ENCODE measurements at regions not wholly inside any gene's neighbourhood (a gene's known extent, or its start where the extent isn't known, plus 50 kb on each side); places are given as distances from the start of the nearest gene placed in this dataset.

- TF ChIP-seq CTCF (IDR thresholded peaks at IDR 0.05; ENCODE audit: poor library complexity) (no peak), EZH2 (IDR thresholded peaks at IDR 0.05; ENCODE audit: borderline replicate concordance) (no peak)
These were observed 140.6 kb upstream of the CCDC150 start for GRCh38 chr2:196498962-196499361.

All from hepatocyte (in vitro differentiated cells).